22Rv1 (cell line): ENCODE measurements at regions not wholly inside any gene's neighbourhood (a gene's known extent, or its start where the extent isn't known, plus 50 kb on each side); places are given as distances from the start of the nearest gene placed in this dataset.

ENCODE experiments used
- ZFX ChIP-seq: fragments of 450-650 bp; IDR thresholded peaks from 2 replicates; pipeline ENCODE4 v1.6.1; 2017; ENCODE audit warnings: antibody characterized with exemption, borderline replicate concordance
- TF ChIP-seq, protein P1 (sequence below): fragments of 450-650 bp; IDR thresholded peaks from 2 replicates; pipeline ENCODE4 v1.5.1; 2017; ENCODE audit warnings: mild to moderate bottlenecking

DNA sequence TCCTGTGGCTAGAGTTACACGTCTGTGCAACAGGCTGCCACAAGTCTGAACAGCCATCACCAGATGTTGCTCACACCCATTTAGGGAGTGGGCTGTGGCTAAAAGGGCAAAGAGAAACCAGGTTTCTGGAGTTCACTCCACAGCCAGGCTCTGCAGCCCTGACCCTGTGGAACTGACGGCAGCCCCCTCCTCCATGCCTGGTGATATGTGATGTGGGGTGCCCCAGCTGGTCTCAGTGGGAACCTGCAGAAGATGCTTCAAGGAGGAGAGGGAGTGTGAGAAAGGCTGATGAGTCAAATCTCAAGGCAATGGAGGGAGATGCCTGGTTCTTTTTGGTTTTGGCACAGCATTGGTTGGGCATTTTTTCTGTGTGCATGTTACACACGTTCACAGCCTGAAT lies 130.6 kb downstream of the TPRA1 start:
- TF ChIP-seq, protein P1, sequence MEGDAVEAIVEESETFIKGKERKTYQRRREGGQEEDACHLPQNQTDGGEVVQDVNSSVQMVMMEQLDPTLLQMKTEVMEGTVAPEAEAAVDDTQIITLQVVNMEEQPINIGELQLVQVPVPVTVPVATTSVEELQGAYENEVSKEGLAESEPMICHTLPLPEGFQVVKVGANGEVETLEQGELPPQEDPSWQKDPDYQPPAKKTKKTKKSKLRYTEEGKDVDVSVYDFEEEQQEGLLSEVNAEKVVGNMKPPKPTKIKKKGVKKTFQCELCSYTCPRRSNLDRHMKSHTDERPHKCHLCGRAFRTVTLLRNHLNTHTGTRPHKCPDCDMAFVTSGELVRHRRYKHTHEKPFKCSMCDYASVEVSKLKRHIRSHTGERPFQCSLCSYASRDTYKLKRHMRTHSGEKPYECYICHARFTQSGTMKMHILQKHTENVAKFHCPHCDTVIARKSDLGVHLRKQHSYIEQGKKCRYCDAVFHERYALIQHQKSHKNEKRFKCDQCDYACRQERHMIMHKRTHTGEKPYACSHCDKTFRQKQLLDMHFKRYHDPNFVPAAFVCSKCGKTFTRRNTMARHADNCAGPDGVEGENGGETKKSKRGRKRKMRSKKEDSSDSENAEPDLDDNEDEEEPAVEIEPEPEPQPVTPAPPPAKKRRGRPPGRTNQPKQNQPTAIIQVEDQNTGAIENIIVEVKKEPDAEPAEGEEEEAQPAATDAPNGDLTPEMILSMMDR, result no peak
- no peak for TF ChIP-seq ZFX
